Hypothalamus (tissue), 51 donors: ENCODE measurements at regions not wholly inside any gene's neighbourhood (a gene's known extent, or its start where the extent isn't known, plus 50 kb on each side); places are given as distances from the start of the nearest gene placed in this dataset.
"Not testable (repeated sequence)": the region's sequence is repeated elsewhere in the genome, so short reads cannot be mapped to it uniquely, and the experiment has no call there.

ENCODE experiments used
- DNase-seq, 51 donors: peaks; one replicate each; lab custom pipeline; 2025; lab: John Stamatoyannopoulos, UW

- DNase-seq, result peak in 14 of 51 donors; percentile 0 to 36 (median 4)
Observed at GRCh38 chr18:961644-962355, 57.1 kb downstream of the ADCYAP1 start.

- no peak for DNase-seq
Observed at GRCh38 chr18:963276-963675, 58.6 kb downstream of the ADCYAP1 start.

- peak in 1 of 51 donors; percentile 0 for DNase-seq
Observed at GRCh38 chr18:965921-966758, 61.5 kb downstream of the ADCYAP1 start.

- DNase-seq, result no peak
Observed at GRCh38 chr18:966759-967576, 62.3 kb downstream of the ADCYAP1 start.

- DNase-seq, result not testable (repeated sequence)
Observed at GRCh38 chr18:968910-969309, 64.2 kb downstream of the ADCYAP1 start.

- not testable (repeated sequence) for DNase-seq
Observed at GRCh38 chr18:969311-969710, 64.6 kb downstream of the ADCYAP1 start.

GRCh38 chr18:974606-975005, 69.9 kb downstream of the ADCYAP1 start:
- not testable (repeated sequence) for DNase-seq

GRCh38 chr18:976393-977128, 71.9 kb downstream of the ADCYAP1 start:
- not testable (repeated sequence) for DNase-seq

- DNase-seq, result not testable (repeated sequence)
Observed at GRCh38 chr18:977327-977726, 72.7 kb downstream of the ADCYAP1 start.

GRCh38 chr18:977732-978131, 73.1 kb downstream of the ADCYAP1 start:
- not testable (repeated sequence) for DNase-seq

GRCh38 chr18:980586-980985, 75.9 kb downstream of the ADCYAP1 start:
- no peak for DNase-seq

- DNase-seq, result peak in 1 of 51 donors; percentile 0
Observed at GRCh38 chr18:984004-984403, 79.3 kb downstream of the ADCYAP1 start.

GRCh38 chr18:985212-985661, 80.6 kb downstream of the ADCYAP1 start:
- DNase-seq, result no peak

GRCh38 chr18:986051-986450, 81.4 kb downstream of the ADCYAP1 start:
- DNase-seq, result no peak

GRCh38 chr18:986552-986951, 81.9 kb downstream of the ADCYAP1 start:
- DNase-seq, result no peak

GRCh38 chr18:987325-988186, 82.9 kb downstream of the ADCYAP1 start:
- no peak for DNase-seq

GRCh38 chr18:989425-989824, 84.8 kb downstream of the ADCYAP1 start:
- DNase-seq, result no peak

- DNase-seq, result no peak
Observed at GRCh38 chr18:990197-990596, 85.5 kb downstream of the ADCYAP1 start.

GRCh38 chr18:991441-991840, 86.8 kb downstream of the ADCYAP1 start:
- no peak for DNase-seq
